ENCODE measurements at regions not wholly inside any gene's neighbourhood (a gene's known extent, or its start where the extent isn't known, plus 50 kb on each side); places are given as distances from the start of the nearest gene placed in this dataset.

GRCh38 chr7:119640326-119640725 is 632.6 kb upstream of the KCND2 start:
- no peak for TF ChIP-seq CTCF (conservative IDR thresholded peaks at IDR 0.05; ENCODE audit: low read depth, low read length)
- no peak for TF ChIP-seq FOS (IDR thresholded peaks at IDR 0.05; ENCODE audit: low read depth, low read length)
- TF ChIP-seq NFE2L2 (IDR thresholded peaks at IDR 0.05; ENCODE audit: low read depth, low read length), result no peak
- TF ChIP-seq POLR2A (IDR thresholded peaks at IDR 0.05; ENCODE audit: low read depth, low read length), result no peak
- no peak for TF ChIP-seq CEBPB (IDR thresholded peaks at IDR 0.05; ENCODE audit: low read depth, low read length)
- TF ChIP-seq USF2 (IDR thresholded peaks at IDR 0.05; ENCODE audit: low read depth, low read length), result no peak
- no peak for TF ChIP-seq RAD21 (IDR thresholded peaks at IDR 0.05; ENCODE audit: low read length)

All from IMR-90 (cell line).